Mammary epithelial cell (primary cell): ENCODE measurements at regions not wholly inside any gene's neighbourhood (a gene's known extent, or its start where the extent isn't known, plus 50 kb on each side); places are given as distances from the start of the nearest gene placed in this dataset.

Source experiments
- EZH2 ChIP-seq: IDR thresholded peaks from 2 replicates; pipeline ENCODE4 v1.6.1; 2012; ENCODE audit warnings: low read length, inconsistent platforms, borderline replicate concordance
- TF ChIP-seq, protein P1 (sequence below), 2 donors: IDR thresholded peaks in 1 of 2; conservative IDR thresholded peaks in 1 of 2; 2 replicates each; pipeline ENCODE4 v1.5.1; 2011 to 2012; ENCODE audit warnings: inconsistent platforms in 2 of 2, low read length in 2 of 2, mild to moderate bottlenecking in 2 of 2, control low read depth in 1 of 2, low read depth in 1 of 2; ENCODE audit not compliant: insufficient read depth in 1 of 2; ENCODE audit errors: extremely low read depth in 1 of 2

DNA sequence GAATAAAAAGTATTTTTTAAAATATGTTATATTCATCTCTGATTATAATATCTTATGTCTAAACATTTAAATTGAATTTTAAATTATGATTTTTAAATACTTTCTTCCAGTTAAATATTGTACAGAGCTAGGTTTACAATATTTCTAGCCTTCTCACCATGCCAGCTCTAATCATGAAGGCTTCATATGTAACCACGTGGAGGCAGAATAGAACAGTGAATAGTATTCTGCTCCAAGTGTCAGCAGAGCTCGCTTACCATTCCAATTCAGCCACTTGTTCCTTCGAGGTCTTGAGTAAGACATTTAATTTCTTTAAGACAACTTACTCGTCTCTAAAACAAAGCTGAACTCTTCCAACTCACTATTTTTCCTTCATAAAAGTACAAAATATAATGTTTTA lies 871.8 kb downstream of the SUCLG1 start:
- TF ChIP-seq, protein P1, sequence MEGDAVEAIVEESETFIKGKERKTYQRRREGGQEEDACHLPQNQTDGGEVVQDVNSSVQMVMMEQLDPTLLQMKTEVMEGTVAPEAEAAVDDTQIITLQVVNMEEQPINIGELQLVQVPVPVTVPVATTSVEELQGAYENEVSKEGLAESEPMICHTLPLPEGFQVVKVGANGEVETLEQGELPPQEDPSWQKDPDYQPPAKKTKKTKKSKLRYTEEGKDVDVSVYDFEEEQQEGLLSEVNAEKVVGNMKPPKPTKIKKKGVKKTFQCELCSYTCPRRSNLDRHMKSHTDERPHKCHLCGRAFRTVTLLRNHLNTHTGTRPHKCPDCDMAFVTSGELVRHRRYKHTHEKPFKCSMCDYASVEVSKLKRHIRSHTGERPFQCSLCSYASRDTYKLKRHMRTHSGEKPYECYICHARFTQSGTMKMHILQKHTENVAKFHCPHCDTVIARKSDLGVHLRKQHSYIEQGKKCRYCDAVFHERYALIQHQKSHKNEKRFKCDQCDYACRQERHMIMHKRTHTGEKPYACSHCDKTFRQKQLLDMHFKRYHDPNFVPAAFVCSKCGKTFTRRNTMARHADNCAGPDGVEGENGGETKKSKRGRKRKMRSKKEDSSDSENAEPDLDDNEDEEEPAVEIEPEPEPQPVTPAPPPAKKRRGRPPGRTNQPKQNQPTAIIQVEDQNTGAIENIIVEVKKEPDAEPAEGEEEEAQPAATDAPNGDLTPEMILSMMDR (conservative IDR thresholded peaks at IDR 0.05 in 1 of 2, IDR thresholded peaks at IDR 0.05 in 1 of 2; ENCODE audit: extremely low read depth in 1 of 2, insufficient read depth in 1 of 2, low read depth in 1 of 2, low read length in 2 of 2), result no peak
- no peak for TF ChIP-seq EZH2
